HEK293 (cell line): ENCODE measurements at regions not wholly inside any gene's neighbourhood (a gene's known extent, or its start where the extent isn't known, plus 50 kb on each side); places are given as distances from the start of the nearest gene placed in this dataset.

ENCODE experiments used
- SETDB1 ChIP-seq: IDR thresholded peaks from one replicate; pipeline ENCODE4 v1.6.1; 2017; ENCODE audit warnings: mild to moderate bottlenecking, low read length, moderate library complexity, mixed read lengths; ENCODE audit not compliant: insufficient read length
- SP3 ChIP-seq: fragments of 450-650 bp; formaldehyde crosslinking; IDR thresholded peaks from 2 replicates; pipeline ENCODE4 v1.5.1; 2016; ENCODE audit warnings: missing biosample characterization, missing genetic modification characterization
- ZFP37 ChIP-seq: fragments of 450-650 bp; formaldehyde crosslinking; IDR thresholded peaks from 2 replicates; pipeline ENCODE4 v1.5.1; 2016; ENCODE audit warnings: missing biosample characterization, missing genetic modification characterization
- ZNF175 ChIP-seq: fragments of 450-650 bp; formaldehyde crosslinking; IDR thresholded peaks from 2 replicates; pipeline ENCODE4 v1.5.1; 2016; ENCODE audit warnings: missing biosample characterization, missing genetic modification characterization
- ZNF350 ChIP-seq: fragments of 450-650 bp; formaldehyde crosslinking; IDR thresholded peaks from 2 replicates; pipeline ENCODE4 v1.5.0; 2017; ENCODE audit warnings: missing biosample characterization, mild to moderate bottlenecking, missing genetic modification characterization
- ZNF530 ChIP-seq: fragments of 450-650 bp; formaldehyde crosslinking; IDR thresholded peaks from 2 replicates; pipeline ENCODE4 v1.5.1; 2016; ENCODE audit warnings: low read depth, missing biosample characterization, missing genetic modification characterization
- ZNF621 ChIP-seq: fragments of 450-650 bp; formaldehyde crosslinking; IDR thresholded peaks from 2 replicates; pipeline ENCODE4 v1.5.1; 2017; ENCODE audit warnings: missing biosample characterization, missing genetic modification characterization
- TF ChIP-seq, protein P1 (sequence below): fragments of 450-650 bp; formaldehyde crosslinking; IDR thresholded peaks from 2 replicates; pipeline ENCODE4 v1.5.1; 2016; ENCODE audit warnings: missing biosample characterization, missing genetic modification characterization
- TF ChIP-seq, protein P2 (sequence below): fragments of 450-650 bp; formaldehyde crosslinking; IDR thresholded peaks from 2 replicates; pipeline ENCODE4 v1.5.1; 2016; ENCODE audit warnings: missing biosample characterization, missing genetic modification characterization, low read depth
- TF ChIP-seq, protein P3 (sequence below): fragments of 450-650 bp; formaldehyde crosslinking; IDR thresholded peaks from 2 replicates; pipeline ENCODE4 v1.5.1; 2016; ENCODE audit warnings: missing biosample characterization, missing genetic modification characterization
- TF ChIP-seq, protein P4 (sequence below): fragments of 450-650 bp; formaldehyde crosslinking; IDR thresholded peaks from 2 replicates; pipeline ENCODE4 v1.5.1; 2016; ENCODE audit warnings: missing biosample characterization, missing genetic modification characterization

- TF ChIP-seq, protein P1, sequence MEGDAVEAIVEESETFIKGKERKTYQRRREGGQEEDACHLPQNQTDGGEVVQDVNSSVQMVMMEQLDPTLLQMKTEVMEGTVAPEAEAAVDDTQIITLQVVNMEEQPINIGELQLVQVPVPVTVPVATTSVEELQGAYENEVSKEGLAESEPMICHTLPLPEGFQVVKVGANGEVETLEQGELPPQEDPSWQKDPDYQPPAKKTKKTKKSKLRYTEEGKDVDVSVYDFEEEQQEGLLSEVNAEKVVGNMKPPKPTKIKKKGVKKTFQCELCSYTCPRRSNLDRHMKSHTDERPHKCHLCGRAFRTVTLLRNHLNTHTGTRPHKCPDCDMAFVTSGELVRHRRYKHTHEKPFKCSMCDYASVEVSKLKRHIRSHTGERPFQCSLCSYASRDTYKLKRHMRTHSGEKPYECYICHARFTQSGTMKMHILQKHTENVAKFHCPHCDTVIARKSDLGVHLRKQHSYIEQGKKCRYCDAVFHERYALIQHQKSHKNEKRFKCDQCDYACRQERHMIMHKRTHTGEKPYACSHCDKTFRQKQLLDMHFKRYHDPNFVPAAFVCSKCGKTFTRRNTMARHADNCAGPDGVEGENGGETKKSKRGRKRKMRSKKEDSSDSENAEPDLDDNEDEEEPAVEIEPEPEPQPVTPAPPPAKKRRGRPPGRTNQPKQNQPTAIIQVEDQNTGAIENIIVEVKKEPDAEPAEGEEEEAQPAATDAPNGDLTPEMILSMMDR (tag by site-specific recombination): no peak
- TF ChIP-seq ZNF621 (tag by site-specific recombination) (no peak), ZNF530 (tag by site-specific recombination) (no peak), ZFP37 (tag by site-specific recombination) (no peak), SETDB1 (no peak), SP3 (tag by site-specific recombination) (no peak), ZNF175 (tag by site-specific recombination) (no peak), ZNF350 (no peak)
- TF ChIP-seq, protein P2, sequence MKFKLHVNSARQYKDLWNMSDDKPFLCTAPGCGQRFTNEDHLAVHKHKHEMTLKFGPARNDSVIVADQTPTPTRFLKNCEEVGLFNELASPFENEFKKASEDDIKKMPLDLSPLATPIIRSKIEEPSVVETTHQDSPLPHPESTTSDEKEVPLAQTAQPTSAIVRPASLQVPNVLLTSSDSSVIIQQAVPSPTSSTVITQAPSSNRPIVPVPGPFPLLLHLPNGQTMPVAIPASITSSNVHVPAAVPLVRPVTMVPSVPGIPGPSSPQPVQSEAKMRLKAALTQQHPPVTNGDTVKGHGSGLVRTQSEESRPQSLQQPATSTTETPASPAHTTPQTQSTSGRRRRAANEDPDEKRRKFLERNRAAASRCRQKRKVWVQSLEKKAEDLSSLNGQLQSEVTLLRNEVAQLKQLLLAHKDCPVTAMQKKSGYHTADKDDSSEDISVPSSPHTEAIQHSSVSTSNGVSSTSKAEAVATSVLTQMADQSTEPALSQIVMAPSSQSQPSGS (tag by site-specific recombination): no peak
- TF ChIP-seq, protein P3, sequence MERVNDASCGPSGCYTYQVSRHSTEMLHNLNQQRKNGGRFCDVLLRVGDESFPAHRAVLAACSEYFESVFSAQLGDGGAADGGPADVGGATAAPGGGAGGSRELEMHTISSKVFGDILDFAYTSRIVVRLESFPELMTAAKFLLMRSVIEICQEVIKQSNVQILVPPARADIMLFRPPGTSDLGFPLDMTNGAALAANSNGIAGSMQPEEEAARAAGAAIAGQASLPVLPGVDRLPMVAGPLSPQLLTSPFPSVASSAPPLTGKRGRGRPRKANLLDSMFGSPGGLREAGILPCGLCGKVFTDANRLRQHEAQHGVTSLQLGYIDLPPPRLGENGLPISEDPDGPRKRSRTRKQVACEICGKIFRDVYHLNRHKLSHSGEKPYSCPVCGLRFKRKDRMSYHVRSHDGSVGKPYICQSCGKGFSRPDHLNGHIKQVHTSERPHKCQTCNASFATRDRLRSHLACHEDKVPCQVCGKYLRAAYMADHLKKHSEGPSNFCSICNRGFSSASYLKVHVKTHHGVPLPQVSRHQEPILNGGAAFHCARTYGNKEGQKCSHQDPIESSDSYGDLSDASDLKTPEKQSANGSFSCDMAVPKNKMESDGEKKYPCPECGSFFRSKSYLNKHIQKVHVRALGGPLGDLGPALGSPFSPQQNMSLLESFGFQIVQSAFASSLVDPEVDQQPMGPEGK (tag by site-specific recombination): no peak
- TF ChIP-seq, protein P4, sequence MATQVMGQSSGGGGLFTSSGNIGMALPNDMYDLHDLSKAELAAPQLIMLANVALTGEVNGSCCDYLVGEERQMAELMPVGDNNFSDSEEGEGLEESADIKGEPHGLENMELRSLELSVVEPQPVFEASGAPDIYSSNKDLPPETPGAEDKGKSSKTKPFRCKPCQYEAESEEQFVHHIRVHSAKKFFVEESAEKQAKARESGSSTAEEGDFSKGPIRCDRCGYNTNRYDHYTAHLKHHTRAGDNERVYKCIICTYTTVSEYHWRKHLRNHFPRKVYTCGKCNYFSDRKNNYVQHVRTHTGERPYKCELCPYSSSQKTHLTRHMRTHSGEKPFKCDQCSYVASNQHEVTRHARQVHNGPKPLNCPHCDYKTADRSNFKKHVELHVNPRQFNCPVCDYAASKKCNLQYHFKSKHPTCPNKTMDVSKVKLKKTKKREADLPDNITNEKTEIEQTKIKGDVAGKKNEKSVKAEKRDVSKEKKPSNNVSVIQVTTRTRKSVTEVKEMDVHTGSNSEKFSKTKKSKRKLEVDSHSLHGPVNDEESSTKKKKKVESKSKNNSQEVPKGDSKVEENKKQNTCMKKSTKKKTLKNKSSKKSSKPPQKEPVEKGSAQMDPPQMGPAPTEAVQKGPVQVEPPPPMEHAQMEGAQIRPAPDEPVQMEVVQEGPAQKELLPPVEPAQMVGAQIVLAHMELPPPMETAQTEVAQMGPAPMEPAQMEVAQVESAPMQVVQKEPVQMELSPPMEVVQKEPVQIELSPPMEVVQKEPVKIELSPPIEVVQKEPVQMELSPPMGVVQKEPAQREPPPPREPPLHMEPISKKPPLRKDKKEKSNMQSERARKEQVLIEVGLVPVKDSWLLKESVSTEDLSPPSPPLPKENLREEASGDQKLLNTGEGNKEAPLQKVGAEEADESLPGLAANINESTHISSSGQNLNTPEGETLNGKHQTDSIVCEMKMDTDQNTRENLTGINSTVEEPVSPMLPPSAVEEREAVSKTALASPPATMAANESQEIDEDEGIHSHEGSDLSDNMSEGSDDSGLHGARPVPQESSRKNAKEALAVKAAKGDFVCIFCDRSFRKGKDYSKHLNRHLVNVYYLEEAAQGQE: no peak
Measured at GRCh38 chr15:47412802-47413201, 304.5 kb upstream of the SEMA6D start.
